H9 (cell line): ENCODE measurements at regions not wholly inside any gene's neighbourhood (a gene's known extent, or its start where the extent isn't known, plus 50 kb on each side); places are given as distances from the start of the nearest gene placed in this dataset.

Source experiments
- DNase-seq: peaks from one replicate; pipeline ENCODE4 v3.0.0-alpha.2; 2017
- H2AFZ ChIP-seq: one replicate; pipeline ENCODE4 v1.6.1; 2013; ENCODE audit warnings: mild to moderate bottlenecking, low read length, control low read depth, moderate library complexity
- H2AK5ac ChIP-seq: 2 replicates; pipeline ENCODE4 v1.6.1; 2013; ENCODE audit warnings: low read length, control low read depth, mixed read lengths; ENCODE audit not compliant: insufficient read length
- H2BK120ac ChIP-seq: one replicate; pipeline ENCODE4 v1.6.1; 2013; ENCODE audit warnings: low read depth, mild to moderate bottlenecking, low read length, control low read depth, inconsistent platforms; ENCODE audit not compliant: poor library complexity, severe bottlenecking
- H2BK12ac ChIP-seq: 2 replicates; pipeline ENCODE4 v1.6.1; 2013; ENCODE audit warnings: low read length, control low read depth, mixed read lengths, low read depth; ENCODE audit not compliant: insufficient read length
- H2BK15ac ChIP-seq: 2 replicates; pipeline ENCODE4 v1.6.1; 2013; ENCODE audit warnings: low read depth, low read length, control low read depth
- H2BK20ac ChIP-seq: one replicate; pipeline ENCODE4 v1.6.1; 2013; ENCODE audit warnings: low read depth, mild to moderate bottlenecking, low read length, control low read depth, inconsistent platforms; ENCODE audit not compliant: poor library complexity, severe bottlenecking
- H2BK5ac ChIP-seq: 2 replicates; pipeline ENCODE4 v1.6.1; 2013; ENCODE audit warnings: low read length, control low read depth, mixed read lengths; ENCODE audit not compliant: insufficient read length
- H3K14ac ChIP-seq: 2 replicates; pipeline ENCODE4 v1.6.1; 2013; ENCODE audit warnings: low read length, control low read depth; ENCODE audit not compliant: insufficient read depth
- H3K18ac ChIP-seq: 2 replicates; pipeline ENCODE4 v1.6.1; 2013; ENCODE audit warnings: low read depth, mild to moderate bottlenecking, mixed read lengths, low read length, control low read depth; ENCODE audit not compliant: insufficient read length
- H3K23ac ChIP-seq: 2 replicates; pipeline ENCODE4 v1.6.1; 2013; ENCODE audit warnings: low read length, control low read depth, mixed read lengths, low read depth; ENCODE audit not compliant: insufficient read length
- H3K23me2 ChIP-seq: 2 replicates; pipeline ENCODE4 v1.6.1; 2013; ENCODE audit warnings: low read depth, mild to moderate bottlenecking, mixed read lengths, low read length, control low read depth; ENCODE audit not compliant: insufficient read length, poor library complexity, severe bottlenecking
- H3K27ac ChIP-seq: 2 replicates; pipeline ENCODE4 v1.5.1; 2013; ENCODE audit warnings: low read length, control low read depth, mixed read lengths, low read depth; ENCODE audit not compliant: insufficient read length
- H3K27me3 ChIP-seq: 2 replicates; pipeline ENCODE4 v1.6.1; 2013; ENCODE audit warnings: low read length, control low read depth, inconsistent platforms; ENCODE audit not compliant: insufficient read depth
- H3K4ac ChIP-seq: 2 replicates; pipeline ENCODE4 v1.6.1; 2013; ENCODE audit warnings: low read depth, mild to moderate bottlenecking, control low read depth, inconsistent platforms, low read length, moderate library complexity
- H3K4me1 ChIP-seq: 2 replicates; pipeline ENCODE4 v1.6.1; 2013; ENCODE audit warnings: low read length, control low read depth, inconsistent platforms; ENCODE audit not compliant: insufficient read depth
- H3K4me2 ChIP-seq: 2 replicates; pipeline ENCODE4 v1.6.1; 2013; ENCODE audit warnings: low read length, control low read depth, mixed read lengths; ENCODE audit not compliant: insufficient read length, insufficient read depth
- H3K56ac ChIP-seq: 2 replicates; pipeline ENCODE4 v1.6.1; 2013; ENCODE audit warnings: low read depth, mild to moderate bottlenecking, mixed read lengths, low read length, control low read depth; ENCODE audit not compliant: insufficient read length
- H3K79me1 ChIP-seq: 2 replicates; pipeline ENCODE4 v1.6.1; 2013; ENCODE audit warnings: low read depth, mild to moderate bottlenecking, moderate library complexity, low read length, control low read depth, inconsistent platforms; ENCODE audit not compliant: insufficient read depth, poor library complexity, severe bottlenecking
- H3K79me2 ChIP-seq: 2 replicates; pipeline ENCODE4 v1.6.1; 2013; ENCODE audit warnings: low read length, control low read depth, inconsistent platforms; ENCODE audit not compliant: insufficient read depth
- H3K9ac ChIP-seq: 2 replicates; pipeline ENCODE4 v1.6.1; 2013; ENCODE audit warnings: low read length, control low read depth, mixed read lengths; ENCODE audit not compliant: insufficient read length; ENCODE audit errors: extremely low read depth
- H3K9me3 ChIP-seq: one replicate; pipeline ENCODE4 v1.6.1; 2013; ENCODE audit warnings: low read depth, low read length, inconsistent platforms; ENCODE audit not compliant: control insufficient read depth
- H3T11ph ChIP-seq: one replicate; pipeline ENCODE4 v1.6.1; 2013; ENCODE audit warnings: mild to moderate bottlenecking, low read length, control low read depth, inconsistent platforms
- H4K20me1 ChIP-seq: one replicate; pipeline ENCODE4 v1.6.1; 2013; ENCODE audit not compliant: control insufficient read depth, insufficient read length, insufficient read depth
- H4K5ac ChIP-seq: 2 replicates; pipeline ENCODE4 v1.6.1; 2013; ENCODE audit warnings: low read depth, mild to moderate bottlenecking, mixed read lengths, low read length, control low read depth; ENCODE audit not compliant: insufficient read length
- H4K8ac ChIP-seq: replicated peaks from 2 replicates; pipeline ENCODE4 v1.6.1; 2013; ENCODE audit warnings: low read length, control low read depth, mixed read lengths, low read depth; ENCODE audit not compliant: insufficient read length
- H4K91ac ChIP-seq: 2 replicates; pipeline ENCODE4 v1.6.1; 2013; ENCODE audit warnings: low read depth, mild to moderate bottlenecking, moderate library complexity, mixed read lengths, low read length, control low read depth; ENCODE audit not compliant: insufficient read length
- H3K27ac Mint-ChIP-seq, 3 experiments: 2 replicates in 2 of 3; 3 replicates in 1 of 3; pipeline ENCODE4 v1.8.0; 2020 to 2021; ENCODE audit warnings: mixed read lengths in 3 of 3, mild to moderate bottlenecking in 1 of 3, moderate library complexity in 1 of 3
- H3K27me3 Mint-ChIP-seq: 2 replicates; pipeline ENCODE4 v1.8.0; 2021; ENCODE audit warnings: low read depth, mild to moderate bottlenecking, moderate library complexity, mixed read lengths
- H3K36me3 Mint-ChIP-seq, 3 experiments: 2 replicates in 2 of 3; 3 replicates in 1 of 3; pipeline ENCODE4 v1.8.0; 2020 to 2021; ENCODE audit warnings: low read depth in 3 of 3, mixed read lengths in 3 of 3; ENCODE audit not compliant: insufficient read depth in 1 of 3
- H3K4me1 Mint-ChIP-seq, 2 experiments: 2 replicates each; pipeline ENCODE4 v1.8.0; 2020; ENCODE audit warnings: mixed read lengths in 2 of 2
- H3K4me3 Mint-ChIP-seq, 2 experiments: 2 replicates in 1 of 2; 3 replicates in 1 of 2; pipeline ENCODE4 v1.8.0; 2020 to 2021; ENCODE audit warnings: mild to moderate bottlenecking in 2 of 2, mixed read lengths in 2 of 2, moderate library complexity in 1 of 2
- H3K9me3 Mint-ChIP-seq, 2 experiments: 2 replicates in 1 of 2; 3 replicates in 1 of 2; pipeline ENCODE4 v1.8.0; 2020; ENCODE audit warnings: mild to moderate bottlenecking in 2 of 2, mixed read lengths in 2 of 2, moderate library complexity in 1 of 2
- WGBS: extraction: QIAGEN DNeasy Blood & Tissue Kit; methylation state at CpG from one replicate; pipeline ENCODE4 v1.1.7; 2013; ENCODE audit warnings: missing lambda C conversion rate, low lambda C conversion rate, mixed read lengths; ENCODE audit not compliant: insufficient read length; ENCODE audit errors: extremely low coverage; 5-methylcytosine and 5-hydroxymethylcytosine counted together
- TF ChIP-seq, protein P1 (sequence below): fragments of 200-600 bp; sonication (generic); conservative IDR thresholded peaks from 3 replicates; pipeline ENCODE4 v1.8.0; 2021; ENCODE audit warnings: antibody characterized with exemption, mild to moderate bottlenecking

DNA sequence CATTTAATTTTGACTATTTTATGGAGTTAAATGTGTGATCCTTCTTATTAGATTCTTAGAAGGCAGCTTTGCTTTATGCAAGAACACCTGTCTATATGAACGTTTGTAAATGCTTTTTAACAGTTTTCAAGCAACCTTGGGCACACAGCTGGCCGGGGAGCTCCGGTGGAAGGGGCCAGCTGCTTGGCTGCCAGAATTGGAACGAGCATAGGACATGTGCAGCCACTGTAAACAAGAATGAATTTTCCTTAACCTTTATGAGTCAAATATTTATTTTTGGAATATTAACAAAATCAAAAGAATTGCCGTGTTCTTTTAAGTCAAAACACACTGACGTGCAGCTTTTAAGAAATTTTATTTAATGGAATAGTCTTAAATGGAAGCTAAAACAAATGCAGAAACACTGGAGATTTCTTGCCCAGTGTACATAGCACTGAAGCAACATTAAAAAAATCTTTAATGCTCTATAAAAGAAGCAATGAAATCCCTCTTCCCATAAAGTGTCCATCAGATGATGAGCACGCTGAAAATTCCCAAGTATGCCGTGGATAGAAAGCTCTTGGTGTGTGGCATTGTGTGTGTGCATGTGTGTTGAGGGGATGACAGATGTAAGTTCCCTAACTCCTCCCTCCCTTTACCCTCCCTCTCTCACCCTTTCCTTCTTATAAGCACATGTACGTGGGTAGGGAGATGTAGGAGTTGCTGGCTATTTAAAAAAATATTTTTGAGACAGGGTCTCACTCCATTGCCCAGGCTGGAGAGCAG lies 208.9 kb upstream of the EXOC2 start:
- Histone ChIP-seq H3K79me1 (no peaks in the 10 kb centered on the region), H3K9ac (no peak overlapping the region), H2BK15ac (no peak overlapping the region), H3K23me2 (no peaks in the 10 kb centered on the region), H2BK5ac (no peak overlapping the region), H3K27me3 (no peaks in the 10 kb centered on the region), H3K9me3 (no peaks in the 10 kb centered on the region), H3K14ac (no peak overlapping the region), H2BK12ac (no peak overlapping the region), H3K23ac (no peak overlapping the region), H2BK20ac (no peak overlapping the region), H3K79me2 (no peaks in the 10 kb centered on the region), H3K4me1 (no peaks in the 10 kb centered on the region), H4K91ac (no peak overlapping the region), H3K27ac (no peak overlapping the region), H3K18ac (no peak overlapping the region), H3K4me2 (no peak overlapping the region), H4K5ac (no peak overlapping the region), H2AFZ (no peak overlapping the region), H3T11ph (no peak overlapping the region), H3K56ac (no peak overlapping the region), H2AK5ac (no peak overlapping the region), H3K4ac (no peak overlapping the region), H2BK120ac (no peak overlapping the region), H4K20me1 (no peaks in the 10 kb centered on the region), H4K8ac (no peak overlapping the region)
- peaks cover 0 to 3% of the 10 kb centered on the region in 2 experiments; a peak in 1 of 5 replicates for H3K9me3 Mint-ChIP-seq
- WGBS: no CpG with 5 or more reads among the region's 9 CpGs
- TF ChIP-seq, protein P1, sequence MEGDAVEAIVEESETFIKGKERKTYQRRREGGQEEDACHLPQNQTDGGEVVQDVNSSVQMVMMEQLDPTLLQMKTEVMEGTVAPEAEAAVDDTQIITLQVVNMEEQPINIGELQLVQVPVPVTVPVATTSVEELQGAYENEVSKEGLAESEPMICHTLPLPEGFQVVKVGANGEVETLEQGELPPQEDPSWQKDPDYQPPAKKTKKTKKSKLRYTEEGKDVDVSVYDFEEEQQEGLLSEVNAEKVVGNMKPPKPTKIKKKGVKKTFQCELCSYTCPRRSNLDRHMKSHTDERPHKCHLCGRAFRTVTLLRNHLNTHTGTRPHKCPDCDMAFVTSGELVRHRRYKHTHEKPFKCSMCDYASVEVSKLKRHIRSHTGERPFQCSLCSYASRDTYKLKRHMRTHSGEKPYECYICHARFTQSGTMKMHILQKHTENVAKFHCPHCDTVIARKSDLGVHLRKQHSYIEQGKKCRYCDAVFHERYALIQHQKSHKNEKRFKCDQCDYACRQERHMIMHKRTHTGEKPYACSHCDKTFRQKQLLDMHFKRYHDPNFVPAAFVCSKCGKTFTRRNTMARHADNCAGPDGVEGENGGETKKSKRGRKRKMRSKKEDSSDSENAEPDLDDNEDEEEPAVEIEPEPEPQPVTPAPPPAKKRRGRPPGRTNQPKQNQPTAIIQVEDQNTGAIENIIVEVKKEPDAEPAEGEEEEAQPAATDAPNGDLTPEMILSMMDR: no peak
- no peak for DNase-seq
- H3K4me3 Mint-ChIP-seq: no peak overlapping the region
- peaks cover 2% of the 10 kb centered on the region in 2 experiments for H3K4me1 Mint-ChIP-seq
- no peaks in the 10 kb centered on the region; a peak in 2 of 7 replicates for H3K36me3 Mint-ChIP-seq
- no peak overlapping the region for H3K27ac Mint-ChIP-seq
- H3K27me3 Mint-ChIP-seq: peaks cover 4% of the 10 kb centered on the region; the same call in 1 of the 2 replicates
